Panc1 (cell line): ENCODE measurements at regions not wholly inside any gene's neighbourhood (a gene's known extent, or its start where the extent isn't known, plus 50 kb on each side); places are given as distances from the start of the nearest gene placed in this dataset.

Experiments used
- ATAC-seq: fragments of 200-7000 bp; cut with Tn5 transposase; 2 replicates; pipeline ENCODE4 v1.9.1; 2020; ENCODE audit warnings: mild to moderate bottlenecking, moderate library complexity
- BruUV-seq: library from RNA; stranded (reverse); fragments of 400-500 nt; replicated peaks from 2 replicates; lab custom pipeline; 2021; lab: Mats Ljungman, UMichigan
- CTCF ChIA-PET: fragments of 300-600 bp; sonication (Branson Sonifier 250); formaldehyde crosslinking; loops from one replicate; lab custom pipeline; 2022; ENCODE audit warnings: antibody characterized with exemption; lab: Charles Lee
- POLR2A ChIA-PET: fragments of 300-600 bp; sonication (Branson Sonifier 250); formaldehyde crosslinking; loops from one replicate; lab custom pipeline; 2022; ENCODE audit warnings: antibody characterized with exemption; lab: Charles Lee
- DNase-seq: peaks from one replicate; pipeline ENCODE4 v3.0.0-alpha.2; 2010; ENCODE audit warnings: low read depth, low spot score
- H3K27ac ChIP-seq: 2 replicates; pipeline ENCODE4 v1.5.1; 2011; ENCODE audit warnings: mild to moderate bottlenecking, low read length, inconsistent platforms
- H3K27me3 ChIP-seq: fragments of 200-500 bp; sonication (Bioruptor generic); 2 replicates; pipeline ENCODE4 v1.6.0; 2014; ENCODE audit warnings: low read length, inconsistent platforms; ENCODE audit not compliant: control insufficient read depth, insufficient read depth
- H3K36me3 ChIP-seq: fragments of 200-500 bp; sonication (Bioruptor generic); 2 replicates; pipeline ENCODE4 v1.5.1; 2014; ENCODE audit warnings: inconsistent platforms, mild to moderate bottlenecking, low read length, moderate library complexity; ENCODE audit not compliant: control insufficient read depth, insufficient read depth
- H3K4me1 ChIP-seq: 2 replicates; pipeline ENCODE4 v1.5.1; 2011; ENCODE audit warnings: inconsistent platforms, mild to moderate bottlenecking, low read length, moderate library complexity; ENCODE audit not compliant: control insufficient read depth, insufficient read depth
- H3K4me3 ChIP-seq, 2 experiments: 2 replicates each; pipeline ENCODE4 v1.5.1; 2011 to 2012; ENCODE audit warnings: low read depth in 2 of 2, low read length in 2 of 2, mild to moderate bottlenecking in 2 of 2, inconsistent platforms in 1 of 2, moderate library complexity in 1 of 2
- H3K9me3 ChIP-seq: fragments of 200-500 bp; sonication (Bioruptor generic); 2 replicates; pipeline ENCODE4 v1.5.1; 2014; ENCODE audit warnings: low read depth, mild to moderate bottlenecking, inconsistent platforms, low read length, moderate library complexity; ENCODE audit not compliant: control insufficient read depth, insufficient read depth
- POLR2AphosphoS5 ChIP-seq: IDR thresholded peaks from 2 replicates; pipeline ENCODE4 v1.6.1; 2012; ENCODE audit warnings: mild to moderate bottlenecking, low read depth, low read length, moderate library complexity
- SIN3A ChIP-seq: IDR thresholded peaks from 2 replicates; pipeline ENCODE4 v1.6.1; 2012; ENCODE audit warnings: low read depth, mild to moderate bottlenecking, low read length, moderate library complexity, borderline replicate concordance; ENCODE audit not compliant: insufficient read depth
- TCF7L2 ChIP-seq: IDR thresholded peaks from 2 replicates; pipeline ENCODE4 v1.6.1; 2011; ENCODE audit warnings: mild to moderate bottlenecking, low read depth, low read length, inconsistent platforms
- in situ Hi-C: cut with HindIII; loops from 2 replicates; pipeline ENCODE4 v1.10.0; 2016; ENCODE audit warnings: low sequenced_read_pairs, low pct_unique_long_range_greater_than_20kb
- intact Hi-C: fragments of 100-400 bp; cut with micrococcal nuclease; formaldehyde crosslinking; loops from one replicate; pipeline ENCODE4 v1.10.0; 2022; ENCODE audit not compliant: unreplicated experiment
- TF ChIP-seq, protein P1 (sequence below), 2 experiments: IDR thresholded peaks; 2 replicates each; pipeline ENCODE4 v1.6.1; 2011 to 2012; ENCODE audit warnings: low read depth in 2 of 2, control low read depth in 1 of 2, low read length in 1 of 2, mild to moderate bottlenecking in 1 of 2, moderate library complexity in 1 of 2; ENCODE audit not compliant: insufficient read depth in 1 of 2
- TF ChIP-seq, protein P2 (sequence below): fragments of 450-650 bp; IDR thresholded peaks from 2 replicates; pipeline ENCODE4 v1.5.1; 2017; ENCODE audit warnings: mild to moderate bottlenecking

DNA sequence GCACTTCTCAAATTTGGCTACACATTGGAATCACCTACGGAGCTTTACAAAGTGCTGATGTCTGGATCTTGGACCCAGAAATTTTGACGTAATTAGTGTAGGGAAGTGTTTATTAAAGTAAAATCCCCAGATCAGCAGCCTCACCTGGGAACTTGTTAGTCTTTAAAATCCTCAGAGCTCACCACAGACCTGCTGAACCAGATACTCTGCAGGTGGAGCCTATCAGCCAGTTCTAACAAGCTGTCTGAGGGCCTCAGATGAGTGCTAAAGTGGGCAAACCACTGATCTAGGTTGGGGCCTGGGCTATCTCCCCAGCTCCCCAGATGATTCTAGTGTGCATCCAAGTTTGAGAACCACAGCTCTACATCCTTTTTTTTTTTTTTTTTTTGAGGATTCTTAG is 436.0 kb downstream of the ETS1 start:
- no peaks in the 10 kb centered on the region for H3K36me3 ChIP-seq

DNA sequence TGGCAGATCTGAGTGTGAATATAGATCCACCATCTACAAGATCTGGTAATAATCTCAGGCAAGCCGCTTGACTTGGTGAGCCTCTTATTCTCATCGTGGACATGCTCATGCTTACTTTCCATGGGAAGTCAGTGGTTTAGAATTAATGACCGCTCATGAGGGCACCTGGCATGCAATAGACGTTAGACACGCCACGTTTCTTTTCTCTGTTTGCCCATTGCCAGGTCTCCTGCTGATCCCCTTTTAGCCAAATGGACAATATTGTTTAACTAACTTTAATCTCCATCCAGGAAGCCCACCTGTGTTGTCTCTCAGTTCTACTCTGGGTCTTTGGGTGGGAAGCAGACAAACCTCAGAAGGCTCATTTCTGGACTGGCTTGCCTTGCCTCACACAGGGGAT is 439.1 kb downstream of the ETS1 start:
- H3K4me3 ChIP-seq, result no peak overlapping the region
- no peak for ATAC-seq
- H3K36me3 ChIP-seq, result no peaks in the 10 kb centered on the region
- no peaks in the 10 kb centered on the region for H3K4me1 ChIP-seq
- no peak for TF ChIP-seq TCF7L2
- TF ChIP-seq, protein P1, sequence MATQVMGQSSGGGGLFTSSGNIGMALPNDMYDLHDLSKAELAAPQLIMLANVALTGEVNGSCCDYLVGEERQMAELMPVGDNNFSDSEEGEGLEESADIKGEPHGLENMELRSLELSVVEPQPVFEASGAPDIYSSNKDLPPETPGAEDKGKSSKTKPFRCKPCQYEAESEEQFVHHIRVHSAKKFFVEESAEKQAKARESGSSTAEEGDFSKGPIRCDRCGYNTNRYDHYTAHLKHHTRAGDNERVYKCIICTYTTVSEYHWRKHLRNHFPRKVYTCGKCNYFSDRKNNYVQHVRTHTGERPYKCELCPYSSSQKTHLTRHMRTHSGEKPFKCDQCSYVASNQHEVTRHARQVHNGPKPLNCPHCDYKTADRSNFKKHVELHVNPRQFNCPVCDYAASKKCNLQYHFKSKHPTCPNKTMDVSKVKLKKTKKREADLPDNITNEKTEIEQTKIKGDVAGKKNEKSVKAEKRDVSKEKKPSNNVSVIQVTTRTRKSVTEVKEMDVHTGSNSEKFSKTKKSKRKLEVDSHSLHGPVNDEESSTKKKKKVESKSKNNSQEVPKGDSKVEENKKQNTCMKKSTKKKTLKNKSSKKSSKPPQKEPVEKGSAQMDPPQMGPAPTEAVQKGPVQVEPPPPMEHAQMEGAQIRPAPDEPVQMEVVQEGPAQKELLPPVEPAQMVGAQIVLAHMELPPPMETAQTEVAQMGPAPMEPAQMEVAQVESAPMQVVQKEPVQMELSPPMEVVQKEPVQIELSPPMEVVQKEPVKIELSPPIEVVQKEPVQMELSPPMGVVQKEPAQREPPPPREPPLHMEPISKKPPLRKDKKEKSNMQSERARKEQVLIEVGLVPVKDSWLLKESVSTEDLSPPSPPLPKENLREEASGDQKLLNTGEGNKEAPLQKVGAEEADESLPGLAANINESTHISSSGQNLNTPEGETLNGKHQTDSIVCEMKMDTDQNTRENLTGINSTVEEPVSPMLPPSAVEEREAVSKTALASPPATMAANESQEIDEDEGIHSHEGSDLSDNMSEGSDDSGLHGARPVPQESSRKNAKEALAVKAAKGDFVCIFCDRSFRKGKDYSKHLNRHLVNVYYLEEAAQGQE (IDR thresholded peaks at IDR 0.05; ENCODE audit: insufficient read depth in 1 of 2, low read depth in 2 of 2, low read length in 1 of 2), result no peak
- TF ChIP-seq SIN3A, result no peak
- TF ChIP-seq, protein P2, sequence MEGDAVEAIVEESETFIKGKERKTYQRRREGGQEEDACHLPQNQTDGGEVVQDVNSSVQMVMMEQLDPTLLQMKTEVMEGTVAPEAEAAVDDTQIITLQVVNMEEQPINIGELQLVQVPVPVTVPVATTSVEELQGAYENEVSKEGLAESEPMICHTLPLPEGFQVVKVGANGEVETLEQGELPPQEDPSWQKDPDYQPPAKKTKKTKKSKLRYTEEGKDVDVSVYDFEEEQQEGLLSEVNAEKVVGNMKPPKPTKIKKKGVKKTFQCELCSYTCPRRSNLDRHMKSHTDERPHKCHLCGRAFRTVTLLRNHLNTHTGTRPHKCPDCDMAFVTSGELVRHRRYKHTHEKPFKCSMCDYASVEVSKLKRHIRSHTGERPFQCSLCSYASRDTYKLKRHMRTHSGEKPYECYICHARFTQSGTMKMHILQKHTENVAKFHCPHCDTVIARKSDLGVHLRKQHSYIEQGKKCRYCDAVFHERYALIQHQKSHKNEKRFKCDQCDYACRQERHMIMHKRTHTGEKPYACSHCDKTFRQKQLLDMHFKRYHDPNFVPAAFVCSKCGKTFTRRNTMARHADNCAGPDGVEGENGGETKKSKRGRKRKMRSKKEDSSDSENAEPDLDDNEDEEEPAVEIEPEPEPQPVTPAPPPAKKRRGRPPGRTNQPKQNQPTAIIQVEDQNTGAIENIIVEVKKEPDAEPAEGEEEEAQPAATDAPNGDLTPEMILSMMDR, result no peak
- no peak for TF ChIP-seq POLR2AphosphoS5
- 0 out of 2 replicates have a peak overlapping the region, but pooled peaks have one; percentile 13 for H3K27ac ChIP-seq
- intact Hi-C loops (no loop called here), in situ Hi-C loops (no loop called here)
- no peaks in the 10 kb centered on the region for H3K9me3 ChIP-seq
- BruUV-seq, result no TSS peak
- no peak for DNase-seq
- CTCF ChIA-PET, result no interaction called here
- POLR2A ChIA-PET, result no interaction called here
- H3K27me3 ChIP-seq, result no peaks in the 10 kb centered on the region

More for the DNA sequence above, 436.0 kb downstream of the ETS1 start:
- no peak for TF ChIP-seq TCF7L2
- TF ChIP-seq, protein P2, result no peak
- TF ChIP-seq, protein P1 (IDR thresholded peaks at IDR 0.05; ENCODE audit: insufficient read depth in 1 of 2, low read depth in 2 of 2, low read length in 1 of 2), result no peak
- BruUV-seq, result no TSS peak
- CTCF ChIA-PET, result no interaction called here
- intact Hi-C loops, result no loop called here
- H3K9me3 ChIP-seq, result no peaks in the 10 kb centered on the region
- no peak overlapping the region for H3K4me3 ChIP-seq
- no peak for ATAC-seq
- in situ Hi-C loops, result loop anchor here (25.0 kb wide), 1 partner anchor 686 kb away; no protein-coding TSS in a partner anchor
- POLR2A ChIA-PET, result no interaction called here
- no peak for DNase-seq
- H3K27ac ChIP-seq, result no peak overlapping the region
- 0 out of 2 replicates have a peak, but pooled peaks cover 2% of the 10 kb centered on the region for H3K27me3 ChIP-seq
- no peaks in the 10 kb centered on the region for H3K4me1 ChIP-seq
